OCI-LY7 (cell line): ENCODE measurements at regions not wholly inside any gene's neighbourhood (a gene's known extent, or its start where the extent isn't known, plus 50 kb on each side); places are given as distances from the start of the nearest gene placed in this dataset.

ENCODE experiments used
- CTCF ChIP-seq: fragments of 200-600 bp; sonication (generic); conservative IDR thresholded peaks from 2 replicates; pipeline ENCODE4 v1.5.1; 2014; ENCODE audit warnings: mild to moderate bottlenecking, antibody characterized with exemption, low read length, moderate library complexity, mixed read lengths
- EZH2phosphoT487 ChIP-seq: fragments of 200-600 bp; sonication (generic); IDR thresholded peaks from 2 replicates; pipeline ENCODE4 v1.6.1; 2018; ENCODE audit warnings: low read depth, borderline replicate concordance, mild to moderate bottlenecking, mixed run types, antibody characterized with exemption, low read length, moderate library complexity, mixed read lengths

GRCh38 chr9:77127071-77127470 is 50.3 kb upstream of the VPS13A start:
- TF ChIP-seq EZH2phosphoT487 (no peak), CTCF (no peak)
